Nephron progenitor cell (in vitro differentiated cells): ENCODE measurements at regions not wholly inside any gene's neighbourhood (a gene's known extent, or its start where the extent isn't known, plus 50 kb on each side); places are given as distances from the start of the nearest gene placed in this dataset.

ENCODE experiments used
- DNase-seq: peaks from one replicate; pipeline ENCODE4 v3.0.0; 2021
- H3K27ac Mint-ChIP-seq: 2 replicates; pipeline ENCODE4 v1.8.0; 2021; ENCODE audit warnings: mild to moderate bottlenecking, moderate library complexity, mixed read lengths
- H3K27me3 Mint-ChIP-seq: 2 replicates; pipeline ENCODE4 v1.8.0; 2021; ENCODE audit warnings: mild to moderate bottlenecking, low read depth, mixed read lengths; ENCODE audit not compliant: poor library complexity
- H3K36me3 Mint-ChIP-seq: 2 replicates; pipeline ENCODE4 v1.8.0; 2021; ENCODE audit warnings: low read depth, mixed read lengths
- H3K4me1 Mint-ChIP-seq: 2 replicates; pipeline ENCODE4 v1.8.0; 2021; ENCODE audit warnings: mixed read lengths
- H3K4me3 Mint-ChIP-seq: 2 replicates; pipeline ENCODE4 v1.8.0; 2021; ENCODE audit warnings: mild to moderate bottlenecking, moderate library complexity, mixed read lengths
- H3K9me3 Mint-ChIP-seq: 2 replicates; pipeline ENCODE4 v1.8.0; 2021; ENCODE audit warnings: mild to moderate bottlenecking, moderate library complexity, mixed read lengths
- TF ChIP-seq, protein P1 (sequence below): fragments of 200-600 bp; sonication (generic); IDR thresholded peaks from 2 replicates; pipeline ENCODE4 v1.5.0; 2021; ENCODE audit warnings: antibody characterized with exemption

DNA sequence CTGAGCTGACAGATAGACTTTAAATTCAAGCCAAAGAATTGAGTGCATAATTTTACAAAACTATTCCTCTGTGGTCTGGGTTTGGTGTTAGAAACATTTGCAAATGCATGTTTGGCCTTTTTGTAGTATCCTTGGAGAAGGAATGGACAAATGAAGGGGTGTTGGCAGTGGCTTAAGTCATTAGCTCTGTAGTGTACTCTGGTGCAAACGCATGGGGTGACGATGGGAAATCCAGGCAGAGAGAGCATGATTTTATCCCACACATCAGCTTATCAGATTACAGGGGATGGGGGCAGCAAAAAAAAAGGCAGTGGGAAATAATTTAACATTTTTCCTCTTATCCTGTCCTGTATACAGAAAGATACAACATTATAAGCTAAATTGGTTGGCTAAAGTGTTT, 320.6 kb downstream of the ZNF516 start:
- Mint-ChIP-seq H3K36me3 (no peaks in the 10 kb centered on the region), H3K9me3 (no peaks in the 10 kb centered on the region), H3K4me3 (no peak overlapping the region), H3K4me1 (peaks cover 6% of the 10 kb centered on the region), H3K27me3 (peaks cover 12% of the 10 kb centered on the region), H3K27ac (no peak overlapping the region)
- TF ChIP-seq, protein P1, sequence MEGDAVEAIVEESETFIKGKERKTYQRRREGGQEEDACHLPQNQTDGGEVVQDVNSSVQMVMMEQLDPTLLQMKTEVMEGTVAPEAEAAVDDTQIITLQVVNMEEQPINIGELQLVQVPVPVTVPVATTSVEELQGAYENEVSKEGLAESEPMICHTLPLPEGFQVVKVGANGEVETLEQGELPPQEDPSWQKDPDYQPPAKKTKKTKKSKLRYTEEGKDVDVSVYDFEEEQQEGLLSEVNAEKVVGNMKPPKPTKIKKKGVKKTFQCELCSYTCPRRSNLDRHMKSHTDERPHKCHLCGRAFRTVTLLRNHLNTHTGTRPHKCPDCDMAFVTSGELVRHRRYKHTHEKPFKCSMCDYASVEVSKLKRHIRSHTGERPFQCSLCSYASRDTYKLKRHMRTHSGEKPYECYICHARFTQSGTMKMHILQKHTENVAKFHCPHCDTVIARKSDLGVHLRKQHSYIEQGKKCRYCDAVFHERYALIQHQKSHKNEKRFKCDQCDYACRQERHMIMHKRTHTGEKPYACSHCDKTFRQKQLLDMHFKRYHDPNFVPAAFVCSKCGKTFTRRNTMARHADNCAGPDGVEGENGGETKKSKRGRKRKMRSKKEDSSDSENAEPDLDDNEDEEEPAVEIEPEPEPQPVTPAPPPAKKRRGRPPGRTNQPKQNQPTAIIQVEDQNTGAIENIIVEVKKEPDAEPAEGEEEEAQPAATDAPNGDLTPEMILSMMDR, result no peak
- DNase-seq, result no peak

DNA sequence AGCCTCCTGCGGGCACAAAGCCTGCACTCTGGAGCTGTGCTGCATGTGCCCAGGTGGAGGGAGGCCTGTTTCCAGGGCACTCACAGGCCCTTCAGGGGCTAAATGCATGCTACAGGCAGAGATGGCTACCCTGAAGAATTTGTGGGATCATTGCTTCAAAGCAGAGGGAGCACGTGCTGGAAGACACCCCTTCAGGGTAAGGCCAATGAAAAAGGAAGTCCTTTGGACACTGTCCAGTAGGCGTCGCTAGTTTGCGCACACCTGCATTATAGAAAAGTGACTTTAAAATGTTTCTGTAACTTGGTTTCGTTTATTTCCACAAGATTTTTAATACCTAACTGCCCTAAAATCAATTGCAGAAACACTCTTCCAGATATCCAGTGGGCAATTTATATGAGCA, 325.3 kb downstream of the ZNF516 start:
- no peak for DNase-seq
- H3K4me1 Mint-ChIP-seq, result peaks cover 28% of the 10 kb centered on the region
- no peaks in the 10 kb centered on the region for H3K9me3 Mint-ChIP-seq
- H3K36me3 Mint-ChIP-seq, result no peaks in the 10 kb centered on the region
- no peak overlapping the region for H3K27ac Mint-ChIP-seq
- H3K4me3 Mint-ChIP-seq, result no peak overlapping the region
- peaks cover 17% of the 10 kb centered on the region for H3K27me3 Mint-ChIP-seq
- TF ChIP-seq, protein P1, result no peak

DNA sequence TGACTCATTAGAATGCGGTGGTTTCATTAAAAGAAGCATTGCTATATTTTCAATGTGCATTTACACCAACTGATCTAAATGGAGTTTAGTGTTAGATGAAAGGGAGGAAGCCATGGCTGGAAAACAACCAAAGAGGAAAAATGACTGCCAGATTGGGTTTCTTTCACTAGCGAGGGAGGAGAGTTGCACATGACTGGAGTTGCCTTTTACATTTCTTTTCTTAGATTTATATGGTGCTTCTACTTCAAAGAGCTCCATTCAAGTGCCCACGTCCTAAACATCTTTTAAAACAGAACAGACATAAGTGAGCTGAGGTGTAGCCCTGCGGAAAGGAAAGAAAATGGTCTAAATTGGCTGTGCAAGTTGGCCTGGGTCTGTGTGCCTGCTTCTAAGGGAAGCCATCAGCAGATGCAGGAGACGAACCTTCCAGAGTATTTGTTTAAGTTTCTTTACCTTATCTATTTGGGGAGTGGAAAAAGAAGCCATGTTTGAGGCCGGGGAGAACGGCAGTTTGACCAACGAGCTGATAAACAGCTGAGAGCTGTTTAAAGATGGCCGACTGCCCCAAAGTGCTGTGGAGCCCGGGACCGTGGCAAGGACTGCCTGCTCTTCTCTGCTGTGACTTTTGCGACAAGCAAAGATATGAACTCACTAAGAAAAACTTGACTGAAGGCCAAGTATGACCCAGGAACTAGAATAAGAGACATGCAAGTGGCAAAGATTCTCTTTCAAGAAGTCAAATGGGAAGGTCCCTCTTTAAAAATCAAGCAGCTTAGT, 327.0 kb downstream of the ZNF516 start:
- Mint-ChIP-seq H3K9me3 (no peaks in the 10 kb centered on the region), H3K4me1 (peaks cover 22% of the 10 kb centered on the region), H3K27ac (peak overlapping the region; percentile 95), H3K36me3 (no peaks in the 10 kb centered on the region), H3K4me3 (no peak overlapping the region), H3K27me3 (peaks cover 14% of the 10 kb centered on the region)
- TF ChIP-seq, protein P1, result no peak
- DNase-seq, result no peak

DNA sequence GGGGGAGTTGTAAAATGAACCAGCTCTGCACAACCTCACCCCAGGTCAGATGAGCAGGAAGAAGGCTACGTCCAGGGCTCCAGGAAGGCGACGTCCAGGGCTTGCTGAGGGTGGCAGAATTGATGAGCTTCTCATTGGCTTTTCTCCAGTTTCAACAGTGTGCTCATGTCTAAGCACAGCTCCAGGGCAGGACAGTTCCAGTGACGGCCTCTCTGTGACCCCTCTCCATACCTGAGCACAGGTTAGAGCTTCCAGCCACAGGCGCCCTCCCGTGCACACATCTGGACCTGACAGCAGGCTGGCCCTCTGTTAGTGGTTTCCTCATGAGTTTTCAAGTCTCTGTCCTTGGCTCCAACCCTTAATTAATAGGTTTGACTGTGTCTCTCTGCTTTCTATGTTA, 327.6 kb downstream of the ZNF516 start:
- no peaks in the 10 kb centered on the region for H3K36me3 Mint-ChIP-seq

DNA sequence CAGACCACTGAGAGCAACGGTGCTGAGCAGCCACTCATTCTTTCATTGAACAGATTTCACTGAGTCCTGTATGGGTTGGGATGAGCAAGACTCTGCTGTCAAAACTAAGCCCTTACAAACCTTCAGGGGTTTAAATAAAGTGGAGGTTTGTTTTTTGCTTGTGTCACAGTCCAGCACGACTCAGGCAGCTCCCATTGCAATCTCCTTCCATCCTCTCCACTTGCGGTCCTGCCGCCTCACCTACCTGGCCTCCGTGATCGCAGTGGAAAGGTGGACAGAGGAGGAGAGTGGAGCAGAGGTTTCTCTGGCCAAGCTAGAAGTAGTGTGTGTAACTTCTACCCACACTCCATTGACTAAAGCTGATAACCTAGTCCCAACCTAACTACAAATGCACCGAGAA, 332.2 kb downstream of the ZNF516 start:
- Mint-ChIP-seq H3K27ac (no peak overlapping the region), H3K36me3 (no peaks in the 10 kb centered on the region), H3K9me3 (no peaks in the 10 kb centered on the region), H3K4me3 (no peak overlapping the region), H3K27me3 (peaks cover 12% of the 10 kb centered on the region), H3K4me1 (peaks cover 9% of the 10 kb centered on the region)
- DNase-seq, result no peak
- TF ChIP-seq, protein P1, result no peak

More for the DNA sequence above, 327.6 kb downstream of the ZNF516 start:
- Mint-ChIP-seq H3K9me3 (no peaks in the 10 kb centered on the region), H3K27me3 (peaks cover 12% of the 10 kb centered on the region), H3K27ac (peak overlapping the region; percentile 95), H3K4me3 (no peak overlapping the region), H3K4me1 (peaks cover 22% of the 10 kb centered on the region)
- DNase-seq, result no peak
- TF ChIP-seq, protein P1, result no peak

DNA sequence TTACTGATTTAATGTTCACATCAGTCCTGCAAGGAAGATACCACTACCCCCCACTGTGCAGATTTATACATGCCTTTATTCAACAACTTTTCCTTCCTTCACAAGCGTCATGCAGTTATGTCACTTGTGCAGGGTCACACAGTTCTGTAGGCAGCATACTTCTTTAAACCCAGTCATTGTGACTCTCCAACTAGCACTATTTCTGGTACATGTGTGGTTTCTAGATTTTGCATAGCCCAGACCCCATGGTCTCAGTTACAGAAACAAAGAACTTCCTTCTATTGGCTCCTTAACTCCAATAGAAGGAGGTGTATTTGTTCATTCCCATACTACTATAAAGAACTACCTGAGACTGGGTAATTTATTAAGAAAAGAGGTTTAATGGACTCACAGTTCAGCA, 333.1 kb downstream of the ZNF516 start:
- Mint-ChIP-seq H3K27me3 (peaks cover 12% of the 10 kb centered on the region), H3K4me1 (peaks cover under 1% of the 10 kb centered on the region), H3K36me3 (no peaks in the 10 kb centered on the region), H3K4me3 (no peak overlapping the region), H3K27ac (no peak overlapping the region), H3K9me3 (peaks cover 4% of the 10 kb centered on the region)
- DNase-seq, result no peak
- TF ChIP-seq, protein P1, result no peak
